H9 (cell line): ENCODE measurements at regions not wholly inside any gene's neighbourhood (a gene's known extent, or its start where the extent isn't known, plus 50 kb on each side); places are given as distances from the start of the nearest gene placed in this dataset.

Experiments
- DNase-seq: peaks from one replicate; pipeline ENCODE4 v3.0.0-alpha.2; 2017
- H2AFZ ChIP-seq: one replicate; pipeline ENCODE4 v1.6.1; 2013; ENCODE audit warnings: mild to moderate bottlenecking, low read length, control low read depth, moderate library complexity
- H2AK5ac ChIP-seq: 2 replicates; pipeline ENCODE4 v1.6.1; 2013; ENCODE audit warnings: low read length, control low read depth, mixed read lengths; ENCODE audit not compliant: insufficient read length
- H2BK120ac ChIP-seq: one replicate; pipeline ENCODE4 v1.6.1; 2013; ENCODE audit warnings: low read depth, mild to moderate bottlenecking, low read length, control low read depth, inconsistent platforms; ENCODE audit not compliant: poor library complexity, severe bottlenecking
- H2BK12ac ChIP-seq: 2 replicates; pipeline ENCODE4 v1.6.1; 2013; ENCODE audit warnings: low read length, control low read depth, mixed read lengths, low read depth; ENCODE audit not compliant: insufficient read length
- H2BK15ac ChIP-seq: 2 replicates; pipeline ENCODE4 v1.6.1; 2013; ENCODE audit warnings: low read depth, low read length, control low read depth
- H2BK20ac ChIP-seq: one replicate; pipeline ENCODE4 v1.6.1; 2013; ENCODE audit warnings: low read depth, mild to moderate bottlenecking, low read length, control low read depth, inconsistent platforms; ENCODE audit not compliant: poor library complexity, severe bottlenecking
- H2BK5ac ChIP-seq: 2 replicates; pipeline ENCODE4 v1.6.1; 2013; ENCODE audit warnings: low read length, control low read depth, mixed read lengths; ENCODE audit not compliant: insufficient read length
- H3K14ac ChIP-seq: 2 replicates; pipeline ENCODE4 v1.6.1; 2013; ENCODE audit warnings: low read length, control low read depth; ENCODE audit not compliant: insufficient read depth
- H3K18ac ChIP-seq: 2 replicates; pipeline ENCODE4 v1.6.1; 2013; ENCODE audit warnings: low read depth, mild to moderate bottlenecking, mixed read lengths, low read length, control low read depth; ENCODE audit not compliant: insufficient read length
- H3K23ac ChIP-seq: 2 replicates; pipeline ENCODE4 v1.6.1; 2013; ENCODE audit warnings: low read length, control low read depth, mixed read lengths, low read depth; ENCODE audit not compliant: insufficient read length
- H3K23me2 ChIP-seq: 2 replicates; pipeline ENCODE4 v1.6.1; 2013; ENCODE audit warnings: low read depth, mild to moderate bottlenecking, mixed read lengths, low read length, control low read depth; ENCODE audit not compliant: insufficient read length, poor library complexity, severe bottlenecking
- H3K27ac ChIP-seq: 2 replicates; pipeline ENCODE4 v1.5.1; 2013; ENCODE audit warnings: low read length, control low read depth, mixed read lengths, low read depth; ENCODE audit not compliant: insufficient read length
- H3K27me3 ChIP-seq: 2 replicates; pipeline ENCODE4 v1.6.1; 2013; ENCODE audit warnings: low read length, control low read depth, inconsistent platforms; ENCODE audit not compliant: insufficient read depth
- H3K4ac ChIP-seq: 2 replicates; pipeline ENCODE4 v1.6.1; 2013; ENCODE audit warnings: low read depth, mild to moderate bottlenecking, control low read depth, inconsistent platforms, low read length, moderate library complexity
- H3K4me1 ChIP-seq: 2 replicates; pipeline ENCODE4 v1.6.1; 2013; ENCODE audit warnings: low read length, control low read depth, inconsistent platforms; ENCODE audit not compliant: insufficient read depth
- H3K4me2 ChIP-seq: 2 replicates; pipeline ENCODE4 v1.6.1; 2013; ENCODE audit warnings: low read length, control low read depth, mixed read lengths; ENCODE audit not compliant: insufficient read length, insufficient read depth
- H3K56ac ChIP-seq: 2 replicates; pipeline ENCODE4 v1.6.1; 2013; ENCODE audit warnings: low read depth, mild to moderate bottlenecking, mixed read lengths, low read length, control low read depth; ENCODE audit not compliant: insufficient read length
- H3K79me1 ChIP-seq: 2 replicates; pipeline ENCODE4 v1.6.1; 2013; ENCODE audit warnings: low read depth, mild to moderate bottlenecking, moderate library complexity, low read length, control low read depth, inconsistent platforms; ENCODE audit not compliant: insufficient read depth, poor library complexity, severe bottlenecking
- H3K79me2 ChIP-seq: 2 replicates; pipeline ENCODE4 v1.6.1; 2013; ENCODE audit warnings: low read length, control low read depth, inconsistent platforms; ENCODE audit not compliant: insufficient read depth
- H3K9ac ChIP-seq: 2 replicates; pipeline ENCODE4 v1.6.1; 2013; ENCODE audit warnings: low read length, control low read depth, mixed read lengths; ENCODE audit not compliant: insufficient read length; ENCODE audit errors: extremely low read depth
- H3K9me3 ChIP-seq: one replicate; pipeline ENCODE4 v1.6.1; 2013; ENCODE audit warnings: low read depth, low read length, inconsistent platforms; ENCODE audit not compliant: control insufficient read depth
- H3T11ph ChIP-seq: one replicate; pipeline ENCODE4 v1.6.1; 2013; ENCODE audit warnings: mild to moderate bottlenecking, low read length, control low read depth, inconsistent platforms
- H4K20me1 ChIP-seq: one replicate; pipeline ENCODE4 v1.6.1; 2013; ENCODE audit not compliant: control insufficient read depth, insufficient read length, insufficient read depth
- H4K5ac ChIP-seq: 2 replicates; pipeline ENCODE4 v1.6.1; 2013; ENCODE audit warnings: low read depth, mild to moderate bottlenecking, mixed read lengths, low read length, control low read depth; ENCODE audit not compliant: insufficient read length
- H4K8ac ChIP-seq: replicated peaks from 2 replicates; pipeline ENCODE4 v1.6.1; 2013; ENCODE audit warnings: low read length, control low read depth, mixed read lengths, low read depth; ENCODE audit not compliant: insufficient read length
- H4K91ac ChIP-seq: 2 replicates; pipeline ENCODE4 v1.6.1; 2013; ENCODE audit warnings: low read depth, mild to moderate bottlenecking, moderate library complexity, mixed read lengths, low read length, control low read depth; ENCODE audit not compliant: insufficient read length
- H3K27ac Mint-ChIP-seq, 3 experiments: 2 replicates in 2 of 3; 3 replicates in 1 of 3; pipeline ENCODE4 v1.8.0; 2020 to 2021; ENCODE audit warnings: mixed read lengths in 3 of 3, mild to moderate bottlenecking in 1 of 3, moderate library complexity in 1 of 3
- H3K27me3 Mint-ChIP-seq: 2 replicates; pipeline ENCODE4 v1.8.0; 2021; ENCODE audit warnings: low read depth, mild to moderate bottlenecking, moderate library complexity, mixed read lengths
- H3K36me3 Mint-ChIP-seq, 3 experiments: 2 replicates in 2 of 3; 3 replicates in 1 of 3; pipeline ENCODE4 v1.8.0; 2020 to 2021; ENCODE audit warnings: low read depth in 3 of 3, mixed read lengths in 3 of 3; ENCODE audit not compliant: insufficient read depth in 1 of 3
- H3K4me1 Mint-ChIP-seq, 2 experiments: 2 replicates each; pipeline ENCODE4 v1.8.0; 2020; ENCODE audit warnings: mixed read lengths in 2 of 2
- H3K4me3 Mint-ChIP-seq, 2 experiments: 2 replicates in 1 of 2; 3 replicates in 1 of 2; pipeline ENCODE4 v1.8.0; 2020 to 2021; ENCODE audit warnings: mild to moderate bottlenecking in 2 of 2, mixed read lengths in 2 of 2, moderate library complexity in 1 of 2
- H3K9me3 Mint-ChIP-seq, 2 experiments: 2 replicates in 1 of 2; 3 replicates in 1 of 2; pipeline ENCODE4 v1.8.0; 2020; ENCODE audit warnings: mild to moderate bottlenecking in 2 of 2, mixed read lengths in 2 of 2, moderate library complexity in 1 of 2
- WGBS: extraction: QIAGEN DNeasy Blood & Tissue Kit; methylation state at CpG from one replicate; pipeline ENCODE4 v1.1.7; 2013; ENCODE audit warnings: missing lambda C conversion rate, low lambda C conversion rate, mixed read lengths; ENCODE audit not compliant: insufficient read length; ENCODE audit errors: extremely low coverage; 5-methylcytosine and 5-hydroxymethylcytosine counted together
- TF ChIP-seq, protein P1 (sequence below): fragments of 200-600 bp; sonication (generic); conservative IDR thresholded peaks from 3 replicates; pipeline ENCODE4 v1.8.0; 2021; ENCODE audit warnings: antibody characterized with exemption, mild to moderate bottlenecking

DNA sequence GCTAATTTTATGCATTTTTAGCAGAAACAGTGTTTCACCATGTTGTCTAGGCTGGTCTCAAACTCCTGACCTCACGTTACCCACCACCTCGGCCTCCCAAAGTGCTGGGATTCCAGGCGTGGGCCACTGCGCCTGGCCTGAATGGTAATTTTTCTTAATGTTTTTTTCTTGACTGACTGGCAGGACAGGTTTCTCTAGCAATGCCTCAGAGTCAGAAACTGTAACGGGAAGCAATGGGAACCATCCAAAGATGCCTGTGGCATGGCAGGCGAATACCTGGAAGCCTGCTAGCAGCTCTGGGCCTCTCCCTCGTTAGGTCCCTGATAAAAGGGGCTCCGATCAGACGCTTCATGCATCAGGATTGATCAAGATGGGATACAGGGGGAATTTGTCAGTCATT lies 639.2 kb downstream of the NR2F1-AS1 start:
- no peaks in the 10 kb centered on the region for H3K27me3 ChIP-seq
- Mint-ChIP-seq H3K9me3 (no peaks in the 10 kb centered on the region), H3K27ac (no peak overlapping the region), H3K36me3 (no peaks in the 10 kb centered on the region), H3K4me3 (no peak overlapping the region), H3K27me3 (no peaks in the 10 kb centered on the region), H3K4me1 (peaks cover 0 to 9% of the 10 kb centered on the region in 2 experiments; a peak in 1 of 4 replicates)
- no peak overlapping the region for H2BK120ac ChIP-seq
- no peak overlapping the region for H3T11ph ChIP-seq
- no peak overlapping the region for H2AK5ac ChIP-seq
- no peak overlapping the region for H4K91ac ChIP-seq
- no peak overlapping the region for H3K56ac ChIP-seq
- no peaks in the 10 kb centered on the region for H3K79me1 ChIP-seq
- H3K4ac ChIP-seq, result no peak overlapping the region
- no peak overlapping the region for H3K23ac ChIP-seq
- no peak overlapping the region for H2BK5ac ChIP-seq
- no peaks in the 10 kb centered on the region for H3K4me1 ChIP-seq
- no peaks in the 10 kb centered on the region for H3K23me2 ChIP-seq
- H3K18ac ChIP-seq, result no peak overlapping the region
- TF ChIP-seq, protein P1, sequence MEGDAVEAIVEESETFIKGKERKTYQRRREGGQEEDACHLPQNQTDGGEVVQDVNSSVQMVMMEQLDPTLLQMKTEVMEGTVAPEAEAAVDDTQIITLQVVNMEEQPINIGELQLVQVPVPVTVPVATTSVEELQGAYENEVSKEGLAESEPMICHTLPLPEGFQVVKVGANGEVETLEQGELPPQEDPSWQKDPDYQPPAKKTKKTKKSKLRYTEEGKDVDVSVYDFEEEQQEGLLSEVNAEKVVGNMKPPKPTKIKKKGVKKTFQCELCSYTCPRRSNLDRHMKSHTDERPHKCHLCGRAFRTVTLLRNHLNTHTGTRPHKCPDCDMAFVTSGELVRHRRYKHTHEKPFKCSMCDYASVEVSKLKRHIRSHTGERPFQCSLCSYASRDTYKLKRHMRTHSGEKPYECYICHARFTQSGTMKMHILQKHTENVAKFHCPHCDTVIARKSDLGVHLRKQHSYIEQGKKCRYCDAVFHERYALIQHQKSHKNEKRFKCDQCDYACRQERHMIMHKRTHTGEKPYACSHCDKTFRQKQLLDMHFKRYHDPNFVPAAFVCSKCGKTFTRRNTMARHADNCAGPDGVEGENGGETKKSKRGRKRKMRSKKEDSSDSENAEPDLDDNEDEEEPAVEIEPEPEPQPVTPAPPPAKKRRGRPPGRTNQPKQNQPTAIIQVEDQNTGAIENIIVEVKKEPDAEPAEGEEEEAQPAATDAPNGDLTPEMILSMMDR, result no peak
- no peak overlapping the region for H2BK12ac ChIP-seq
- no peak overlapping the region for H2AFZ ChIP-seq
- no peak overlapping the region for H2BK15ac ChIP-seq
- no peaks in the 10 kb centered on the region for H3K9me3 ChIP-seq
- H3K79me2 ChIP-seq, result no peaks in the 10 kb centered on the region
- H3K27ac ChIP-seq, result no peak overlapping the region
- H4K5ac ChIP-seq, result no peak overlapping the region
- no peak for DNase-seq
- no peaks in the 10 kb centered on the region for H4K20me1 ChIP-seq
- H3K14ac ChIP-seq, result no peak overlapping the region
- H2BK20ac ChIP-seq, result no peak overlapping the region
- H3K9ac ChIP-seq, result no peak overlapping the region
- WGBS, result no CpG with 5 or more reads among the region's 9 CpGs
- H4K8ac ChIP-seq, result no peak overlapping the region
- H3K4me2 ChIP-seq, result no peak overlapping the region
